Smooth muscle cell (in vitro differentiated cells): ENCODE measurements at regions not wholly inside any gene's neighbourhood (a gene's known extent, or its start where the extent isn't known, plus 50 kb on each side); places are given as distances from the start of the nearest gene placed in this dataset.
A peak's percentile ranks its signal among the peaks of the same experiment; 100 is the strongest.

Source experiments
- DNase-seq: peaks from one replicate; lab custom pipeline; 2025; ENCODE audit not compliant: unreplicated experiment; lab: John Stamatoyannopoulos, UW
- H2AFZ ChIP-seq: fragments of 200-600 bp; sonication (generic); 2 replicates; pipeline ENCODE4 v1.6.0; 2016; ENCODE audit warnings: antibody characterized with exemption, low read depth, mild to moderate bottlenecking
- H3F3A ChIP-seq: fragments of 200-600 bp; sonication (generic); 2 replicates; pipeline ENCODE4 v1.6.0; 2017; ENCODE audit warnings: antibody characterized with exemption, low read depth
- H3K27ac ChIP-seq: fragments of 200-600 bp; sonication (generic); 2 replicates; pipeline ENCODE4 v1.5.1; 2016; ENCODE audit warnings: low read depth, mild to moderate bottlenecking
- H3K27me3 ChIP-seq: fragments of 200-600 bp; sonication (generic); 2 replicates; pipeline ENCODE4 v1.6.1; 2016; ENCODE audit warnings: low read depth, mild to moderate bottlenecking
- H3K36me3 ChIP-seq: fragments of 200-600 bp; sonication (generic); 2 replicates; pipeline ENCODE4 v1.5.1; 2016; ENCODE audit warnings: low read depth
- H3K4me1 ChIP-seq: fragments of 200-600 bp; sonication (generic); 2 replicates; pipeline ENCODE4 v1.5.1; 2016; ENCODE audit warnings: low read depth
- H3K4me2 ChIP-seq: fragments of 200-600 bp; sonication (generic); 2 replicates; pipeline ENCODE4 v1.6.0; 2016; ENCODE audit warnings: mild to moderate bottlenecking
- H3K4me3 ChIP-seq: fragments of 200-600 bp; sonication (generic); 2 replicates; pipeline ENCODE4 v1.5.1; 2016; ENCODE audit warnings: mild to moderate bottlenecking
- H3K79me2 ChIP-seq: fragments of 200-600 bp; sonication (generic); 2 replicates; pipeline ENCODE4 v1.6.0; 2016; ENCODE audit warnings: low read depth, mild to moderate bottlenecking
- H3K9ac ChIP-seq: fragments of 200-600 bp; sonication (generic); 2 replicates; pipeline ENCODE4 v1.6.0; 2016; ENCODE audit warnings: low read depth
- H3K9me3 ChIP-seq: fragments of 200-600 bp; sonication (generic); replicated peaks from 2 replicates; pipeline ENCODE4 v1.5.1; 2016; ENCODE audit warnings: low read depth
- H4K20me1 ChIP-seq: fragments of 200-600 bp; sonication (generic); 2 replicates; pipeline ENCODE4 v1.6.0; 2016; ENCODE audit warnings: low read depth
- WGBS: methylation state at CpG from one replicate; pipeline ENCODE4 v1.1.7; 2016; ENCODE audit warnings: low lambda C conversion rate; 5-methylcytosine and 5-hydroxymethylcytosine counted together
- TF ChIP-seq, protein P1 (sequence below): fragments of 200-600 bp; sonication (generic); IDR thresholded peaks from 2 replicates; pipeline ENCODE4 v1.5.1; 2017; ENCODE audit warnings: borderline replicate concordance, mild to moderate bottlenecking, antibody characterized with exemption; ENCODE audit not compliant: insufficient read depth, poor library complexity, severe bottlenecking

GRCh38 chr20:39830903-39831302 is 858.1 kb downstream of the MAFB start:
- Histone ChIP-seq H3F3A (no peaks in the 10 kb centered on the region), H3K27me3 (no peaks in the 10 kb centered on the region), H3K9me3 (no peaks in the 10 kb centered on the region), H4K20me1 (no peaks in the 10 kb centered on the region), H3K4me1 (peaks cover 10% of the 10 kb centered on the region), H3K4me3 (no peak overlapping the region), H3K27ac (no peak overlapping the region), H3K79me2 (no peaks in the 10 kb centered on the region), H3K9ac (no peak overlapping the region), H3K4me2 (no peak overlapping the region), H3K36me3 (no peaks in the 10 kb centered on the region), H2AFZ (no peak overlapping the region)
- TF ChIP-seq, protein P1, sequence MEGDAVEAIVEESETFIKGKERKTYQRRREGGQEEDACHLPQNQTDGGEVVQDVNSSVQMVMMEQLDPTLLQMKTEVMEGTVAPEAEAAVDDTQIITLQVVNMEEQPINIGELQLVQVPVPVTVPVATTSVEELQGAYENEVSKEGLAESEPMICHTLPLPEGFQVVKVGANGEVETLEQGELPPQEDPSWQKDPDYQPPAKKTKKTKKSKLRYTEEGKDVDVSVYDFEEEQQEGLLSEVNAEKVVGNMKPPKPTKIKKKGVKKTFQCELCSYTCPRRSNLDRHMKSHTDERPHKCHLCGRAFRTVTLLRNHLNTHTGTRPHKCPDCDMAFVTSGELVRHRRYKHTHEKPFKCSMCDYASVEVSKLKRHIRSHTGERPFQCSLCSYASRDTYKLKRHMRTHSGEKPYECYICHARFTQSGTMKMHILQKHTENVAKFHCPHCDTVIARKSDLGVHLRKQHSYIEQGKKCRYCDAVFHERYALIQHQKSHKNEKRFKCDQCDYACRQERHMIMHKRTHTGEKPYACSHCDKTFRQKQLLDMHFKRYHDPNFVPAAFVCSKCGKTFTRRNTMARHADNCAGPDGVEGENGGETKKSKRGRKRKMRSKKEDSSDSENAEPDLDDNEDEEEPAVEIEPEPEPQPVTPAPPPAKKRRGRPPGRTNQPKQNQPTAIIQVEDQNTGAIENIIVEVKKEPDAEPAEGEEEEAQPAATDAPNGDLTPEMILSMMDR, result no peak
- DNase-seq, result no peak
- 97% methylated on average over 2 of the region's 2 CpGs for WGBS

GRCh38 chr20:39829661-39830060 is 859.4 kb downstream of the MAFB start:
- 21% methylated on average over 3 of the region's 3 CpGs for WGBS
- Histone ChIP-seq H3F3A (no peaks in the 10 kb centered on the region), H2AFZ (peak overlapping the region; percentile 61), H3K79me2 (no peaks in the 10 kb centered on the region), H4K20me1 (no peaks in the 10 kb centered on the region), H3K9me3 (no peaks in the 10 kb centered on the region), H3K9ac (peak overlapping the region; percentile 3), H3K4me1 (peaks cover 10% of the 10 kb centered on the region), H3K4me2 (peak overlapping the region; percentile 71), H3K4me3 (no peak overlapping the region), H3K27ac (peak overlapping the region; percentile 63), H3K36me3 (no peaks in the 10 kb centered on the region), H3K27me3 (no peaks in the 10 kb centered on the region)
- TF ChIP-seq, protein P1, result no peak
- DNase-seq, result no peak

GRCh38 chr20:39829256-39829655 is 859.8 kb downstream of the MAFB start:
- WGBS, result 17% methylated on average over 3 of the region's 3 CpGs

DNA sequence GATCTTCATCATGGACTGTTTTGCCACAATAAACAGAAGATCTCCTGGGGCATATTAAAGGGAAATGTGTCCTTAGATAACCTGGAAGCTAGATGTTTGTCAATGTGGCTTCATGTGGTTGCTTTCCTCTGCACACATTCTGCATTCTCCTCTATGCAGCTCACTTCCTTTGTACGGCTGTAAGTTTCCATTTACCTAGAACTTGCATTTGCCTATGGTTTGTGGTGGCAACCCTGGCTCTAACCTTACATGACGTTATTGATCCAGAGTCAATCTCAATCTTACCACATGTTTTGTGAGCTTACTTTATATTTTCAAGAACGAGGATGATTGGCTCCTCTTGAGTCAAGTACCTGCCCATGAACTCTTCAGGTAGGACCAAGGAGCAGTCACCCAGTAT is 863.1 kb downstream of the MAFB start:
- no peak overlapping the region for H2AFZ ChIP-seq
- H3K79me2 ChIP-seq, result no peaks in the 10 kb centered on the region
- H3K4me2 ChIP-seq, result no peak overlapping the region
- DNase-seq, result no peak
- no peaks in the 10 kb centered on the region for H3K36me3 ChIP-seq
- H4K20me1 ChIP-seq, result no peaks in the 10 kb centered on the region
- no peak overlapping the region for H3K27ac ChIP-seq
- H3K27me3 ChIP-seq, result no peaks in the 10 kb centered on the region
- H3K4me1 ChIP-seq, result peaks cover 13% of the 10 kb centered on the region
- no peak overlapping the region for H3K9ac ChIP-seq
- H3F3A ChIP-seq, result no peaks in the 10 kb centered on the region
- WGBS, result 75% methylated on average over 3 of the region's 3 CpGs
- H3K4me3 ChIP-seq, result no peak overlapping the region
- H3K9me3 ChIP-seq, result no peaks in the 10 kb centered on the region
- TF ChIP-seq, protein P1, result no peak

More at GRCh38 chr20:39829256-39829655, 859.8 kb downstream of the MAFB start:
- Histone ChIP-seq H3K4me3 (no peak overlapping the region), H3K9me3 (no peaks in the 10 kb centered on the region), H3K27me3 (no peaks in the 10 kb centered on the region), H3K79me2 (no peaks in the 10 kb centered on the region), H3K4me2 (peak overlapping the region; percentile 71), H2AFZ (peak overlapping the region; percentile 61), H3K27ac (peak overlapping the region; percentile 63), H3K4me1 (peaks cover 10% of the 10 kb centered on the region), H3K9ac (no peak overlapping the region), H3F3A (no peaks in the 10 kb centered on the region), H4K20me1 (no peaks in the 10 kb centered on the region), H3K36me3 (no peaks in the 10 kb centered on the region)
- TF ChIP-seq, protein P1, result peak; percentile 44
- DNase-seq, result no peak
